ENCODE measurements at regions not wholly inside any gene's neighbourhood (a gene's known extent, or its start where the extent isn't known, plus 50 kb on each side); places are given as distances from the start of the nearest gene placed in this dataset.

- DNase-seq (ENCODE audit: low read depth), result no peak
- TF ChIP-seq, protein P1, sequence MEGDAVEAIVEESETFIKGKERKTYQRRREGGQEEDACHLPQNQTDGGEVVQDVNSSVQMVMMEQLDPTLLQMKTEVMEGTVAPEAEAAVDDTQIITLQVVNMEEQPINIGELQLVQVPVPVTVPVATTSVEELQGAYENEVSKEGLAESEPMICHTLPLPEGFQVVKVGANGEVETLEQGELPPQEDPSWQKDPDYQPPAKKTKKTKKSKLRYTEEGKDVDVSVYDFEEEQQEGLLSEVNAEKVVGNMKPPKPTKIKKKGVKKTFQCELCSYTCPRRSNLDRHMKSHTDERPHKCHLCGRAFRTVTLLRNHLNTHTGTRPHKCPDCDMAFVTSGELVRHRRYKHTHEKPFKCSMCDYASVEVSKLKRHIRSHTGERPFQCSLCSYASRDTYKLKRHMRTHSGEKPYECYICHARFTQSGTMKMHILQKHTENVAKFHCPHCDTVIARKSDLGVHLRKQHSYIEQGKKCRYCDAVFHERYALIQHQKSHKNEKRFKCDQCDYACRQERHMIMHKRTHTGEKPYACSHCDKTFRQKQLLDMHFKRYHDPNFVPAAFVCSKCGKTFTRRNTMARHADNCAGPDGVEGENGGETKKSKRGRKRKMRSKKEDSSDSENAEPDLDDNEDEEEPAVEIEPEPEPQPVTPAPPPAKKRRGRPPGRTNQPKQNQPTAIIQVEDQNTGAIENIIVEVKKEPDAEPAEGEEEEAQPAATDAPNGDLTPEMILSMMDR (IDR thresholded peaks at IDR 0.05; ENCODE audit: control insufficient read depth, insufficient read depth, low read depth, low read length, missing control alignments), result no peak
- H3K4me3 ChIP-seq (ENCODE audit: control insufficient read depth, low read depth, low read length), result no peak overlapping the region
Measured at GRCh38 chr11:45502226-45502545, 163.2 kb downstream of the CHST1 start.

DNA sequence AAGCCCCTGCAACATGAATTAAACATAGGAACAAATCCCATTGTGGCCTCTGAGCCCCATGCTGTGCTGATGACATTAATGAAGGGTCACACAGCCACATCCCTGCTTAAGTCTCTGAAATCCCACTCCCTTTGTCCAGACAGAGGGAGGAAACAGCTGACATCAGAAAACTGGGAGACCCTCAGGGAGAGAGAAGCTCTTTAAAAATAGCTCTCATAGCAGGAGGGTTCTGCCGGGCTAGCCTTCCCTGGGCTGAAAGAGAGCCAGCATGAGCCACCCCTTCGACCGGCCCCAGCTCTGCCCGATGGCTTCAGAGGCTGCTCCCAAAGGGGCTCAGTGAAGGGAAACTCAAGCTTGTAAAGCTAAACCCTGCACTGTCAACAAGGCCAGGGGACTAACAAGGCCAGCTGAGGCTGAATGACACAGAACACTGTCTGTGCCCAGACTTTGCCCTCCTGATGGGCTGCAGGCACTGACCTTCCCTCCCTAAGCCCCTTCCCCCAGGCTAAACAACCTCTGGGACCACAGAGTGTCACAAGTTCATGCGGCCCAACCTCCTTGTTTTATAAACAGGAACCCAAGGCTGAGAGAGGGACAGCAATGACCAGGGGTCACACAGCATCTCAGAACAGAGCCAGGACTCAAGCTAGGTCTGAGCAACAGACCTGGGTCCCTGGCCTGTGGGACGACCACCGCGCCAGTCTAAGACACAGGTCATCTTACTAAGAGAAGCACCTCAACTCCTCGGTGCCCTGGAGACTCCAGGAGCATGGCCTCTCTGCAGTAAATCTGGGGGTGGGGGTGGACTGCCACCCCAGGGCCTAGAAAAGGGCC, 163.8 kb downstream of the CHST1 start:
- H3K4me3 ChIP-seq (ENCODE audit: control insufficient read depth, low read depth, low read length), result no peak overlapping the region
- no peak for DNase-seq (ENCODE audit: low read depth)
- TF ChIP-seq, protein P1 (IDR thresholded peaks at IDR 0.05; ENCODE audit: control insufficient read depth, insufficient read depth, low read depth, low read length, missing control alignments), result no peak

GRCh38 chr11:45500451-45500850, 165.0 kb downstream of the CHST1 start:
- no peak for DNase-seq (ENCODE audit: low read depth)
- H3K4me3 ChIP-seq (ENCODE audit: control insufficient read depth, low read depth, low read length), result no peak overlapping the region
- TF ChIP-seq, protein P1 (IDR thresholded peaks at IDR 0.05; ENCODE audit: control insufficient read depth, insufficient read depth, low read depth, low read length, missing control alignments), result no peak

DNA sequence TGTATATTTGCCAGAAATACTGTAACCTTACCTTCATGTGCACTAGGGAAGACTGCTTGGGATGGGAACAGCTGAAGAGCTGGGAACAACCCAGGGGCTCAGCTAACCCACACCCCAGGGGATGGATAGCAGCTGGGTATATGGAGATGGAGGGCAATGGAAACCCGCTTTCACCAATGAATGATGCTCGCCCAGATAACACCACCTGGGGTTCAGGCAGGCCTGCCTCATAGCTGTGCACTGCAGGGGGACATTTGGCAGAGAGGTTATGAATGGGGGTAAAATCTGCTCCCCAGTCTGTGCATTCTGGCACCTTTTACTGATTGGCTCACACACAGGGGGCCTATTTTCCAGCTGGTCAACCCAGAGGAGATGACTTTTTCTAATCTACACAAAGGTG, 170.7 kb downstream of the CHST1 start:
- TF ChIP-seq, protein P1 (IDR thresholded peaks at IDR 0.05; ENCODE audit: control insufficient read depth, insufficient read depth, low read depth, low read length, missing control alignments), result no peak
- H3K4me3 ChIP-seq (ENCODE audit: control insufficient read depth, low read depth, low read length), result no peak overlapping the region
- DNase-seq (ENCODE audit: low read depth), result no peak

GRCh38 chr11:45489281-45489905, 176.0 kb downstream of the CHST1 start:
- H3K4me3 ChIP-seq (ENCODE audit: control insufficient read depth, low read depth, low read length), result no peak overlapping the region
- TF ChIP-seq, protein P1 (IDR thresholded peaks at IDR 0.05; ENCODE audit: control insufficient read depth, insufficient read depth, low read depth, low read length, missing control alignments), result no peak
- no peak for DNase-seq (ENCODE audit: low read depth)

- H3K4me3 ChIP-seq (ENCODE audit: control insufficient read depth, low read depth, low read length), result no peak overlapping the region
- DNase-seq (ENCODE audit: low read depth), result no peak
- TF ChIP-seq, protein P1 (IDR thresholded peaks at IDR 0.05; ENCODE audit: control insufficient read depth, insufficient read depth, low read depth, low read length, missing control alignments), result no peak
Measured at GRCh38 chr11:45486461-45486860, 179.0 kb downstream of the CHST1 start.

Data from AG09309 (cell line).